ENCODE measurements at regions not wholly inside any gene's neighbourhood (a gene's known extent, or its start where the extent isn't known, plus 50 kb on each side); places are given as distances from the start of the nearest gene placed in this dataset.

DNA sequence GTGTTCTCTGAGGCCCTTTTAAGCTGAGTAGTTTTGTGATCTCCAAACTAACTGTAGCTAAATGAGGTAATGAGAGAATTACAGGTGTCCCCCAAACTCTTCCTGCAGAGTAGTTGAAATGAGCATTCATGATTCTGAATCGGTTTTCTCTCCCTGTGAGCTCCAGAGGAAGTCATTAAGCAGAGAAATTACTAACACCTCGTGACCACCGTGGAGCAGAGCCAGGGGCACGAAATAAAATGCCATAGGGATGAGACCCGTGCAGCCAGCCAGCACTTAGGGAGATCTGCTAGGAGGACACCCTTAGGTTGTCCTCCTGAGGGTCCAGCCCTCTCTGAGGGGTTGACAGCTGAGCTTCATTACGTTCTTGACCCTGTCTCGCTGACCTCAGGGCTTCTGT is 79.5 kb downstream of the SLC25A47 start:
- Histone ChIP-seq H3K9me3 (ENCODE audit: low read length) (no peaks in the 10 kb centered on the region), H3K9me2 (replicated peaks; ENCODE audit: insufficient read depth, low read length) (no peaks in the 10 kb centered on the region), H4K20me1 (ENCODE audit: insufficient read depth, low read depth, low read length) (peaks cover 71% of the 10 kb centered on the region), H3K27ac (ENCODE audit: low read length) (no peak overlapping the region), H3K79me2 (ENCODE audit: low read length) (no peaks in the 10 kb centered on the region), H3K27me3 (ENCODE audit: low read length) (no peaks in the 10 kb centered on the region), H2AFZ (ENCODE audit: low read length) (no peak overlapping the region), H3K4me3 (ENCODE audit: low read length) (no peak overlapping the region), H3K4me2 (ENCODE audit: low read depth, low read length, poor library complexity, severe bottlenecking) (no peak overlapping the region), H3K9ac (ENCODE audit: low read length) (no peak overlapping the region), H3K36me3 (ENCODE audit: insufficient read depth, low read length) (no peaks in the 10 kb centered on the region), H3K4me1 (ENCODE audit: low read length) (no peaks in the 10 kb centered on the region)
- no peak for DNase-seq

DNA sequence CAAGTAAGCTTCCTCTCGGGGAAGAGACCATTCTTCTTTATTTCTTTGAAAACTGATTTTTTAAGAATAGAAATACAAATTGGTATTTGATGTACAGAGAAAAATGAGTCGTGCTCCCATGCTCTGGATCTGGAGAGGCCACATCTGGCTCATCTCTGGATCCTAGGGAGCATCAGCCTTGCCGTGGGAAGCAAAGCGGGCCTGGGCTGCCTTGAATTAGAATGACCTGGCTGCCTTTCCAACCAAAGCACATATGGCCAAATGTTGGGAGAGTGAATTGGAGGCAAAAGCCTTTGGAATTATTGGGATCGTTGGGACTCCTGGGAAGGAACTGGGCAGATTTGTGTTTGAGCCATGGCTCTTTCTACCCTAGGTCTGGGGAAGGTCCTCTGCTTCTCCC is 80.0 kb downstream of the SLC25A47 start:
- no peak overlapping the region for H3K9ac ChIP-seq (ENCODE audit: low read length)
- H3K4me3 ChIP-seq (ENCODE audit: low read length), result no peak overlapping the region
- H3K4me2 ChIP-seq (ENCODE audit: low read depth, low read length, poor library complexity, severe bottlenecking), result no peak overlapping the region
- H2AFZ ChIP-seq (ENCODE audit: low read length), result no peak overlapping the region
- H4K20me1 ChIP-seq (ENCODE audit: insufficient read depth, low read depth, low read length), result peaks cover 72% of the 10 kb centered on the region
- no peak for DNase-seq
- no peaks in the 10 kb centered on the region for H3K9me2 ChIP-seq (replicated peaks; ENCODE audit: insufficient read depth, low read length)
- H3K9me3 ChIP-seq (ENCODE audit: low read length), result no peaks in the 10 kb centered on the region
- no peaks in the 10 kb centered on the region for H3K4me1 ChIP-seq (ENCODE audit: low read length)
- H3K36me3 ChIP-seq (ENCODE audit: insufficient read depth, low read length), result no peaks in the 10 kb centered on the region
- no peaks in the 10 kb centered on the region for H3K79me2 ChIP-seq (ENCODE audit: low read length)
- no peak overlapping the region for H3K27ac ChIP-seq (ENCODE audit: low read length)
- no peaks in the 10 kb centered on the region for H3K27me3 ChIP-seq (ENCODE audit: low read length)

DNA sequence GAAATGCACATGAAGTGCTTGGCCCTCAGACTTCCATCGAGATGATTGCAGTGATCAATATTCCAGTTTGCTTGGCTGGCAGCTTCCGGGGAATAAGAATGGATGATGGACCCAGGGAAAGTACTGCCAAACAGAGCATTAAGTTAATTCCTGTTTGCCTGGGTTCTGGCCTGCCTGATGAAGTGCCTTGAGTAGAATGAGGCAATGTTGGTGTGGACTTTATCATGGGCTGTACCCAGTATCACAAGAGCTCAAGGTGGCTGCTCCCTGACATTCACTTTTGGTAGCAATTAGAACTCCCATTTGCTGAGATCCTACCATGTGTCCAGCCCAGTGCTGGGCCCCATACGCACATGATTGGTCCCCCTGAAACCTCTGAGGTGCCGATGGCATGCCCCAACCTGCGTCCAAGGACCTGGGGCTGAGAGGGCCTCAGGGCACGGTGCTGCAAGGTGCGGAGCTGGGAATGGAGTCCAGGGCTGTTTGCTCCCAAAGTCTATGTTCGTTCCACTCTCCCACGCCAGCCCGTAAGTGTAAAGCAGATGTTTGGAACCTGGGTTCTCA is 80.7 kb downstream of the SLC25A47 start:
- Histone ChIP-seq H3K4me3 (ENCODE audit: low read length) (no peak overlapping the region), H2AFZ (ENCODE audit: low read length) (no peak overlapping the region), H3K79me2 (ENCODE audit: low read length) (no peaks in the 10 kb centered on the region), H3K9me2 (replicated peaks; ENCODE audit: insufficient read depth, low read length) (no peaks in the 10 kb centered on the region), H3K9me3 (ENCODE audit: low read length) (no peaks in the 10 kb centered on the region), H3K9ac (ENCODE audit: low read length) (no peak overlapping the region), H3K27me3 (ENCODE audit: low read length) (no peaks in the 10 kb centered on the region), H3K4me1 (ENCODE audit: low read length) (no peaks in the 10 kb centered on the region), H4K20me1 (ENCODE audit: insufficient read depth, low read depth, low read length) (peaks cover 70% of the 10 kb centered on the region), H3K27ac (ENCODE audit: low read length) (no peak overlapping the region), H3K36me3 (ENCODE audit: insufficient read depth, low read length) (no peaks in the 10 kb centered on the region), H3K4me2 (ENCODE audit: low read depth, low read length, poor library complexity, severe bottlenecking) (no peak overlapping the region)
- no peak for DNase-seq

DNA sequence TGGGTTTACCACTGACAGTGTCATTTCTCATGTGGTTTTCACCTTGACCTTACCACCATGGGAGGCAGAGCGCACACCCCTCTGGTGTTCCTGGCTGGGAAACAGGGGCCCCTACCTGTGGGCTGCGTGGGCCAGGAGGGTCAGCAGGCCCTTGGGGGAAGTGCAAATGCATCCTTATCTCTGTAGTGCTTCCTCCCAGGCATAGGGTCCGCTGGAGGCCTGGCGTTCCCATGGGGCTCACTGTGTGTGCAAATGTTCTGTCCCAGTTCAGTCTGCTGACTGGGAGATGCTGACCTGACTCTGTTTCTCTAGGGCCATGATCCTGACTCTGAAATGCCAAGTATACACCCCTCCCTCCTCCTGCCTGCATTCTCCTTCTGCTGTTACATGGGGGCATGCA is 81.3 kb downstream of the SLC25A47 start:
- H2AFZ ChIP-seq (ENCODE audit: low read length), result no peak overlapping the region
- peaks cover 70% of the 10 kb centered on the region for H4K20me1 ChIP-seq (ENCODE audit: insufficient read depth, low read depth, low read length)
- no peaks in the 10 kb centered on the region for H3K9me2 ChIP-seq (replicated peaks; ENCODE audit: insufficient read depth, low read length)
- no peak overlapping the region for H3K4me2 ChIP-seq (ENCODE audit: low read depth, low read length, poor library complexity, severe bottlenecking)
- H3K36me3 ChIP-seq (ENCODE audit: insufficient read depth, low read length), result no peaks in the 10 kb centered on the region
- DNase-seq, result no peak
- no peaks in the 10 kb centered on the region for H3K9me3 ChIP-seq (ENCODE audit: low read length)
- H3K4me3 ChIP-seq (ENCODE audit: low read length), result no peak overlapping the region
- no peaks in the 10 kb centered on the region for H3K4me1 ChIP-seq (ENCODE audit: low read length)
- H3K27me3 ChIP-seq (ENCODE audit: low read length), result no peaks in the 10 kb centered on the region
- no peak overlapping the region for H3K9ac ChIP-seq (ENCODE audit: low read length)
- no peaks in the 10 kb centered on the region for H3K79me2 ChIP-seq (ENCODE audit: low read length)
- no peak overlapping the region for H3K27ac ChIP-seq (ENCODE audit: low read length)

DNA sequence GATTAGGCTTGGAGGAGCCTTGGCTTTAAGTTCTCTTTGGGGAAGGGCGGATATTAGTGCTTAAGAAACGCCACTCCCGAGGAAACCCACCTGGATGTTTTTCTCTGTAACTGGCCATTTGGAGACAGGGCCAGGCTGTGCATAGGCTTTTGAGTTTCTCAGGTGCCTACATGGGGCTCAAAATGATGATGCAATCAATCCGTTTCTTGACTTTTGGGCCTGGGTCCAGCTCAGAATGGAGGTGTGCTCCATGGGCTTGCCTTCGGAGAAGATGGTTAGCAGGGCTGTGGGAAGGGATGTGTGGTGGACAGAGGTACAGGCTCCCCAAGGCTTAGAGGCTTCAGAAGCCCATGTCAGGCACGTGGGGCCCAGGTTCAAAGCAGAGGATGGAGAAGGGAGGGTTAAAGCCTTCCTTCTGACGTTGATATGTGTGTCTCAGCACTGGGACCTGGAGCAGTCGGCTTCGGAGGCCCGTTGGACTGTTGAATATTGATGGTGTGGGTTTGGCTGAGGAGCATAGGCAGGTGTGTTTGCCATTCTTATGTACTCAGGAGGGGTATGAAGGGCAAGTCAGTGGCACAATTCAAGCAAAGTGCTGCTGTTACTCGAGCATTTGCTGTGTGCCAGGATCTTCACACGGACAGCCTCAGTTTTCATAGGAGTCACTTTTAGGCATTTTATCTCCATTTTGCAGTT is 82.8 kb downstream of the SLC25A47 start:
- no peak for DNase-seq

DNA sequence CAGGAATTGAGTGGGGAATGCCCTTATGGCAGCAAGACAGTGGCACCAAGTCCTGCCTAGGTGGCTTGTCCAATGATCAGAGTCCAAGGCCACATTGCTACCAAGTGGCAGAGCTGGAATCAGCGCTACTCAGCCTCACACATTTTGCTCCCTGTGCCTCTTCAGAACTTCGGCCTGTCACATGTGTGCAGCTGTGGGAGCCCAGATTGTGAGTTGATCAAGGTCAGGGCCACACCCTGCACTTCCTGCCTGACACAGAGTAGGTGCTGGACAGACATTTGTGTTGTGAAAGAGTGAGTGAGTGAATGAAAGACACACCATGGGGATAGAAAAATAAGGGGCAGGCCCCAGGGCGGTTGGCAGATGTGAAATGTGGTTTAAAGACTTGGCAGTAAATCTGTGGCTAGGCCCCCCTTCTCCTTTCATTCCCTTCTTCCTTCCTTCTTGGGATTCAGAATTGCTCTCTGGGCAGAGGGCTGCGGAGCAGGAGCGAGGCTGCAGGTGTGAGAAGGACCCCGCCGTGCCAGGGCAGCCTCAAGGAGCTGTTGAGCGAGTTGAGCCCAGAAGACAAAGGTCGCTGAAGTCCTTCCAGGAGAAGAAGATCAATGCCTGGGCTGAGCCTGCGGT is 83.5 kb downstream of the SLC25A47 start:
- Histone ChIP-seq H4K20me1 (ENCODE audit: insufficient read depth, low read depth, low read length) (peaks cover 61% of the 10 kb centered on the region), H3K4me2 (ENCODE audit: low read depth, low read length, poor library complexity, severe bottlenecking) (no peak overlapping the region), H3K4me1 (ENCODE audit: low read length) (no peaks in the 10 kb centered on the region), H3K27ac (ENCODE audit: low read length) (no peak overlapping the region), H3K9me3 (ENCODE audit: low read length) (no peaks in the 10 kb centered on the region), H3K4me3 (ENCODE audit: low read length) (no peak overlapping the region), H3K36me3 (ENCODE audit: insufficient read depth, low read length) (no peaks in the 10 kb centered on the region), H3K9ac (ENCODE audit: low read length) (no peak overlapping the region), H3K27me3 (ENCODE audit: low read length) (no peaks in the 10 kb centered on the region), H2AFZ (ENCODE audit: low read length) (no peak overlapping the region), H3K9me2 (replicated peaks; ENCODE audit: insufficient read depth, low read length) (no peaks in the 10 kb centered on the region), H3K79me2 (ENCODE audit: low read length) (no peaks in the 10 kb centered on the region)
- DNase-seq, result no peak

More for the DNA sequence above, 82.8 kb downstream of the SLC25A47 start:
- no peak overlapping the region for H3K9ac ChIP-seq (ENCODE audit: low read length)
- H3K79me2 ChIP-seq (ENCODE audit: low read length), result no peaks in the 10 kb centered on the region
- H3K36me3 ChIP-seq (ENCODE audit: insufficient read depth, low read length), result no peaks in the 10 kb centered on the region
- H3K4me2 ChIP-seq (ENCODE audit: low read depth, low read length, poor library complexity, severe bottlenecking), result no peak overlapping the region
- no peaks in the 10 kb centered on the region for H3K9me2 ChIP-seq (replicated peaks; ENCODE audit: insufficient read depth, low read length)
- no peak overlapping the region for H2AFZ ChIP-seq (ENCODE audit: low read length)
- H3K9me3 ChIP-seq (ENCODE audit: low read length), result no peaks in the 10 kb centered on the region
- no peak overlapping the region for H3K4me3 ChIP-seq (ENCODE audit: low read length)
- H4K20me1 ChIP-seq (ENCODE audit: insufficient read depth, low read depth, low read length), result peaks cover 66% of the 10 kb centered on the region
- no peaks in the 10 kb centered on the region for H3K4me1 ChIP-seq (ENCODE audit: low read length)
- H3K27me3 ChIP-seq (ENCODE audit: low read length), result no peaks in the 10 kb centered on the region
- H3K27ac ChIP-seq (ENCODE audit: low read length), result no peak overlapping the region

DNA sequence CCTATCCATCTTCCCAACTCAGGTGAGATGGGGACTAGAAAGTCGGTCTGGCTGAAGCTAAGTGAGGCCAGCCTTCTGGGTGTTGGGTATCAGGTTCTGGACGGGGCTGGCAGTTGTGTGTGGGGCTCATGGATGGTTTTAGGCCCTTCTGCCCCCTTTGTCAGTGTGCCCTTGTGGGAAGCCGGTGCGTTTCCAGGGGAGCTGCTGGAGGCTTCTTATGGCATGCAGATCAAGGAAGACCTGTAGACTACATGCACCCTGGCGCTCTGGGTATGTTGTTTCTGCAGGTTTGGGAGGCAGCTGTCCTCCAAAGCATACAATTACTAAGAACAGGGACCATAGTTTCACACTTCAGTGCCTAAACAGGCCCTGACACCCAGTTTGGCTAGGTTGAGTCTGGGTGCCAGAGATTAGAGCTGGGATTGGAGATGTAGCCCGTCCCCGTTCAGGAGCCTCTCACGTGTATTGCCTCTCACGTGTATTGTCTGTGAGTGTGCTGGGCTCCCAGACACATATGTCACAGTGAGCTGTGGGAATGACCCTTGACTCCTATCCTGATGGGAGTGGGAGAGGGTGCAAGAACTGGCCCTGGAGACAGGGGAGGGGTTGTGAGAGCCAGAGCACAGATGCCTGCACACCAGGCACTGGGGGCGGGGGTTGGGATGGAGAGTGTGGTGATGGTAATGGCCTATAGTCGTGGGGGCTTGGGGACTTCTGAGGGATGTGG is 84.4 kb downstream of the SLC25A47 start:
- H3K27me3 ChIP-seq (ENCODE audit: low read length), result no peaks in the 10 kb centered on the region
- no peak overlapping the region for H2AFZ ChIP-seq (ENCODE audit: low read length)
- no peak overlapping the region for H3K9ac ChIP-seq (ENCODE audit: low read length)
- no peak overlapping the region for H3K4me3 ChIP-seq (ENCODE audit: low read length)
- H3K79me2 ChIP-seq (ENCODE audit: low read length), result no peaks in the 10 kb centered on the region
- no peaks in the 10 kb centered on the region for H3K36me3 ChIP-seq (ENCODE audit: insufficient read depth, low read length)
- no peaks in the 10 kb centered on the region for H3K4me1 ChIP-seq (ENCODE audit: low read length)
- DNase-seq, result no peak
- H3K4me2 ChIP-seq (ENCODE audit: low read depth, low read length, poor library complexity, severe bottlenecking), result no peak overlapping the region
- H3K9me2 ChIP-seq (replicated peaks; ENCODE audit: insufficient read depth, low read length), result no peaks in the 10 kb centered on the region
- no peak overlapping the region for H3K27ac ChIP-seq (ENCODE audit: low read length)
- H3K9me3 ChIP-seq (ENCODE audit: low read length), result no peaks in the 10 kb centered on the region
- H4K20me1 ChIP-seq (ENCODE audit: insufficient read depth, low read depth, low read length), result peaks cover 54% of the 10 kb centered on the region

DNA sequence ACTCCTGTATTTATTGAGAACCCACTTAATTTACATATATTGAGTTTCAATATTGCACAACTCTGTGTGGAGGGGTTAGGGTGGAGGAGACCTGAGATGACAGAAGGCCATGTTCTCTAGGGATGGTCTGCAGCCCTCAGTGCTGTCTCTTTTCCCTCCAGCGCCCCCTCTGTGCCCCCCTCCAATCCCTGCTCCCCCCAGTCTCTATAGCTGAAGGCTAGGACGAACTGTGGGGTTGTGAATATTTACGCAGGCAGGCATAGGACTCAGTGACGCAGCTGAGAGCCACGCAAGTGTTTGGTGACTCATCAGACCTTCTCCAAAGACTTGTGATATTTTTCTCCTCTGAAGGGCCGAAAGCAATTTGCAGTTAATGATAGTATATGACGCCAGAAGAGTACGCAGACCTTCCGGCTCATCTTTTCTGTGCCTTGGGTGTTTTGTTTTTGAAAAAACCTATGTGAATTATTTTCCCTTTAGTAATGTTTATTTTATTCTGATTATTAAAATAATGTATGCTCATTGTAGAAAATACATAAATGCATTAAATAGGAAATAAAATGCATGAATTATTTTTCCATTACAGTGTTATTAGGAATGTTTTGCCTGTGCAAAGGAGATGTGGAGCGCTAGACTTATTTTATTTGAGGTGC is 85.3 kb downstream of the SLC25A47 start:
- Histone ChIP-seq H3K9ac (ENCODE audit: low read length) (no peak overlapping the region), H3K4me2 (ENCODE audit: low read depth, low read length, poor library complexity, severe bottlenecking) (no peak overlapping the region), H3K9me2 (replicated peaks; ENCODE audit: insufficient read depth, low read length) (no peaks in the 10 kb centered on the region), H3K4me1 (ENCODE audit: low read length) (no peaks in the 10 kb centered on the region), H3K36me3 (ENCODE audit: insufficient read depth, low read length) (no peaks in the 10 kb centered on the region), H2AFZ (ENCODE audit: low read length) (no peak overlapping the region), H4K20me1 (ENCODE audit: insufficient read depth, low read depth, low read length) (peaks cover 47% of the 10 kb centered on the region), H3K27me3 (ENCODE audit: low read length) (no peaks in the 10 kb centered on the region), H3K4me3 (ENCODE audit: low read length) (no peak overlapping the region), H3K9me3 (ENCODE audit: low read length) (no peaks in the 10 kb centered on the region), H3K27ac (ENCODE audit: low read length) (no peak overlapping the region), H3K79me2 (ENCODE audit: low read length) (no peaks in the 10 kb centered on the region)
- DNase-seq, result no peak
